ENCODE measurements at regions not wholly inside any gene's neighbourhood (a gene's known extent, or its start where the extent isn't known, plus 50 kb on each side); places are given as distances from the start of the nearest gene placed in this dataset.

DNA sequence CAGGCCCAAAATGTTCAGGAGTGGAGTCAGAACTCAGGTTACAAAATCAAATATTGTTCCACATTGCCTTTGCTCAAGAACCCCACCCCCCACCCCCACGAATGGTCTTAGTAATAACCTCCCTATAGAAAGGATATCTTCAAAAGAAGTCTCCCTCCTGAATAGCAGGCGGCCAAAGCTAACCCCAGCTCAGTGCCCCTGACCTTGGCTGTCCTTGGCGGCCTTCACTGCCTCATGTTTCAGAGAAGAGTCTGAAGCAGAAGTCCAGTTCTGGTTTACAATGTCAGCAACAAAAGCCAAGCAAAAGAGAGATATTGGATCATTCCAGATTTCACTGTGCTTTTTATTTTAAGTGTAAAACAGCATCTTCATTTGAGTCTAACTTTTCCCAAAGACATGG, 476.5 kb upstream of the NRP1 start:
- TF ChIP-seq TAF1 (IDR thresholded peaks at IDR 0.05; ENCODE audit: low read depth) (no peak), CREB1 (IDR thresholded peaks at IDR 0.05; ENCODE audit: low read depth) (no peak), ZBTB7A (IDR thresholded peaks at IDR 0.05; ENCODE audit: low read depth) (no peak), RAD21 (IDR thresholded peaks at IDR 0.05; ENCODE audit: low read depth) (no peak), EP300 (IDR thresholded peaks at IDR 0.05; ENCODE audit: borderline replicate concordance) (no peak), EGR1 (IDR thresholded peaks at IDR 0.05) (no peak), YY1 (IDR thresholded peaks at IDR 0.05; ENCODE audit: low read depth) (no peak), NFIC (IDR thresholded peaks at IDR 0.05) (no peak)
- TF ChIP-seq, protein P1, sequence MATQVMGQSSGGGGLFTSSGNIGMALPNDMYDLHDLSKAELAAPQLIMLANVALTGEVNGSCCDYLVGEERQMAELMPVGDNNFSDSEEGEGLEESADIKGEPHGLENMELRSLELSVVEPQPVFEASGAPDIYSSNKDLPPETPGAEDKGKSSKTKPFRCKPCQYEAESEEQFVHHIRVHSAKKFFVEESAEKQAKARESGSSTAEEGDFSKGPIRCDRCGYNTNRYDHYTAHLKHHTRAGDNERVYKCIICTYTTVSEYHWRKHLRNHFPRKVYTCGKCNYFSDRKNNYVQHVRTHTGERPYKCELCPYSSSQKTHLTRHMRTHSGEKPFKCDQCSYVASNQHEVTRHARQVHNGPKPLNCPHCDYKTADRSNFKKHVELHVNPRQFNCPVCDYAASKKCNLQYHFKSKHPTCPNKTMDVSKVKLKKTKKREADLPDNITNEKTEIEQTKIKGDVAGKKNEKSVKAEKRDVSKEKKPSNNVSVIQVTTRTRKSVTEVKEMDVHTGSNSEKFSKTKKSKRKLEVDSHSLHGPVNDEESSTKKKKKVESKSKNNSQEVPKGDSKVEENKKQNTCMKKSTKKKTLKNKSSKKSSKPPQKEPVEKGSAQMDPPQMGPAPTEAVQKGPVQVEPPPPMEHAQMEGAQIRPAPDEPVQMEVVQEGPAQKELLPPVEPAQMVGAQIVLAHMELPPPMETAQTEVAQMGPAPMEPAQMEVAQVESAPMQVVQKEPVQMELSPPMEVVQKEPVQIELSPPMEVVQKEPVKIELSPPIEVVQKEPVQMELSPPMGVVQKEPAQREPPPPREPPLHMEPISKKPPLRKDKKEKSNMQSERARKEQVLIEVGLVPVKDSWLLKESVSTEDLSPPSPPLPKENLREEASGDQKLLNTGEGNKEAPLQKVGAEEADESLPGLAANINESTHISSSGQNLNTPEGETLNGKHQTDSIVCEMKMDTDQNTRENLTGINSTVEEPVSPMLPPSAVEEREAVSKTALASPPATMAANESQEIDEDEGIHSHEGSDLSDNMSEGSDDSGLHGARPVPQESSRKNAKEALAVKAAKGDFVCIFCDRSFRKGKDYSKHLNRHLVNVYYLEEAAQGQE (IDR thresholded peaks at IDR 0.05; ENCODE audit: low read depth), result no peak
- TF ChIP-seq, protein P2, sequence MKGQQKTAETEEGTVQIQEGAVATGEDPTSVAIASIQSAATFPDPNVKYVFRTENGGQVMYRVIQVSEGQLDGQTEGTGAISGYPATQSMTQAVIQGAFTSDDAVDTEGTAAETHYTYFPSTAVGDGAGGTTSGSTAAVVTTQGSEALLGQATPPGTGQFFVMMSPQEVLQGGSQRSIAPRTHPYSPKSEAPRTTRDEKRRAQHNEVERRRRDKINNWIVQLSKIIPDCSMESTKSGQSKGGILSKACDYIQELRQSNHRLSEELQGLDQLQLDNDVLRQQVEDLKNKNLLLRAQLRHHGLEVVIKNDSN (IDR thresholded peaks at IDR 0.05), result no peak
- TF ChIP-seq, protein P3, sequence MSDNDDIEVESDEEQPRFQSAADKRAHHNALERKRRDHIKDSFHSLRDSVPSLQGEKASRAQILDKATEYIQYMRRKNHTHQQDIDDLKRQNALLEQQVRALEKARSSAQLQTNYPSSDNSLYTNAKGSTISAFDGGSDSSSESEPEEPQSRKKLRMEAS (IDR thresholded peaks at IDR 0.05), result no peak
